GM19043 (cell line): ENCODE measurements at regions not wholly inside any gene's neighbourhood (a gene's known extent, or its start where the extent isn't known, plus 50 kb on each side); places are given as distances from the start of the nearest gene placed in this dataset.
"Not testable (repeated sequence)": the region's sequence is repeated elsewhere in the genome, so short reads cannot be mapped to it uniquely, and the experiment has no call there.

Experiments
- ATAC-seq: cut with Tn5 transposase; IDR thresholded peaks from one replicate; pipeline ENCODE4 v1.9.1; 2021; ENCODE audit warnings: low read depth; ENCODE audit not compliant: unreplicated experiment

GRCh38 chr4:104334410-104334809 lies 160.3 kb downstream of the CXXC4 start:
- no peak for ATAC-seq

DNA sequence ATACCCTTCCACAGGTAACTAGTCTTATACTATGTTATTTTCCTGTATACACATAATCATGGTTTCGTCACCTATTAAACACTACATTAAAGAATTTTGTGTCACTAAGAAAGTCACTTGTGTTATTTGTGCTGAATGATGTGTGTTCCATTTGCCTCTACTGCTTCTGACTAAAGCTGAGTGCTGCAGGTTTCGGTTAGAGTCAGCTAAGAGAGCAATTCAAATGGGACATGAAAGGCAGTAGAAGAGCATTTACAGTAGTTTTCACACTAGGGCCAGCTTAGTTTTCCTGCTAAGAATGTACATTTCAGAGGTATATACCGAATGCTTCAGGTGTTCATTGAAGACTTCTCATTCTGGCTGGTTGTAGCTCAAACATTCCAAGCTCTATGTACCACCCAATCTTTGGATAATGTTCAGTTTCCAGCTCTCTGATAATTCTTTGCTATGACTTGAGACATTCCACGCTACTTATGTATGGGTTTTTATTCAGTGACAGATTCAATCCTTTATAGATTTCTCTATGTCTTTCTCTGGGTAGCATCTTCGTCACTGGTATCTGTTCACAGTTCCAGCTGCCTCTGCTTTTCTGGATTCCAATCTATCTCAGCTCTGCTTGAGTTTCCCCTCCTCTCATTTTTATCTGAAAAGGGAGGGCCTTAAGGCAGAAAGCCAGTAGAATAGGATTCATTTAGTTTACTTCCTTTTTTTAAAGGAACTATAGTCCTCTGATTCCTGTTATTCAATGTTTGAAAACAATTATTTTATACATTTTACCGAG lies 164.4 kb downstream of the CXXC4 start:
- no peak for ATAC-seq

GRCh38 chr4:104326991-104327694 lies 167.6 kb downstream of the CXXC4 start:
- ATAC-seq: not testable (repeated sequence)

- no peak for ATAC-seq
These were observed 192.0 kb downstream of the CXXC4 start for GRCh38 chr4:104302731-104303130.

DNA sequence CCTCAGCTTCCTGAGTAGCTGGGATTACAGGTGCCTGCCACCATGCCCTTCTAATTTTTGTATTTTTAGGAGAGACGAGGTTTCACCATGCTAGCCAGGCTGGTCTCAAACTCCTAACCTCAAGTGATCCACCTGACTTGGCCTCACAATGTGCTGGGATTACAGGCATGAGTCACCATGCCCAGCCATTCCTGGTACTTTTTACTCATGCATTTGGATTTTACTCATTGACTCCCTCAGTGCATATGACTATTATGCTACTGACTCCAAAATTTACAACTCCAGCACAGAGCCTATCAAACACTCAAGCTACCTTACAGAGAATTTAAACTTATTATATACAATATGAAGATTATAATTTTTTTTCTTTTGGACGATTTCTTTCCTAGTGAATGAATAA lies 199.9 kb downstream of the CXXC4 start:
- no peak for ATAC-seq

DNA sequence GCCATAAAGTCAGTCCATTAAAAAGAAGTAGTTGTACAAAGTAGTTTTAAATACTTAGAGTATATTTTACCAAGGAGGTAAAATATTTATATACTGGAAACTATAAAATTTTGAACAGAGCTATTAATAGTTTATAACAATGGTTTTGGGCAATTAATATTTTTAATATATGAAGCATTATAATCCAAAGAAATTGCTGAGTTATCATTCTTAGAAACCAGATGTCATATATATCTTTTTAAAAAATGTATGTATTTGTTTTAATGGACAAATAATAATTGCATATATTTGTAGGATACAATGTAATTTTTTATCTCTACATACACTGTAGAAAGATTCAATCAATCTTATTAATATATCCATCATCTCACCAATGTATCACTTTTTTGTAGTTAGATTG lies 207.8 kb downstream of the CXXC4 start:
- no peak for ATAC-seq

DNA sequence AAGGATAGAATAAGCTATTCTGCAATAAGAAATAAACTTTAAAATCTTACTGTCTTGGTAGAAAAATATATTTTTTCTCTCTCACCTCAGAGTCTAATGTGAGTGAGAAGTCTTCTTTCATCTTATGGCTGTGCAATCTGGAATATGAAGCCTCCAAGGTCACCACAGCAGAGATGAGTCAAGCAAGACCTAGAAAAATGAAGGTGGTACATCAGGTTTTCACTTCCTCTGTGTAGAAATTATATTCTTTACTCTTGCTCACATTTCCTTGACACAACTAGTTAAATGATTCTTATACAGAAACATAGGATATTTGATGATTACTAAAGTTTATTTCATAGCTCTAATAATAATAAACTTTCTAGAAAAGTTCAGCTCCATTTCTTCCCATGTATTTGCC lies 211.4 kb downstream of the CXXC4 start:
- ATAC-seq: no peak

- ATAC-seq: no peak
These were observed 214.9 kb downstream of the CXXC4 start for GRCh38 chr4:104279744-104280143.

DNA sequence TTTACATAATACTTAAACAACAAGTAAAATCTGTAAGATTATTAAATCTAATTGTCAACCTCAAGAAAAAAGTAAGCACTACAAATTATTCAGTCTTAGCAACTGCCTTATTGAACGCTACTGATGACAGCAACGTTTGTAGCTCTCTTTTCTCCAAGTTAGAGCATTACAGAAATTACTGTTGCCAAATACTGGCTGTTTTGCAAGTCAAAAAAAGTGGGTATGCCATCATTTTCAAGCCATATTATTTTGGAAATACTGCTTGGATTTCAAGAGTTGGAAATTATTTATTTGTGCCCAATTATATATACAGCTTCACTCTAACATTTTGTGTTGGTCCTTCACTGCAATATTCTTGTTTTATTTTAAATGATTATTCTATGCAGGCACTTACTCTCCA lies 221.7 kb downstream of the CXXC4 start:
- ATAC-seq: no peak

GRCh38 chr4:104269603-104270002 lies 225.1 kb downstream of the CXXC4 start:
- not testable (repeated sequence) for ATAC-seq

- ATAC-seq: no peak
These were observed 231.6 kb downstream of the CXXC4 start for GRCh38 chr4:104263100-104263499.

GRCh38 chr4:104262678-104263077 lies 232.0 kb downstream of the CXXC4 start:
- ATAC-seq: no peak

- ATAC-seq: no peak
These were observed 246.0 kb downstream of the CXXC4 start for GRCh38 chr4:104248726-104249125.

DNA sequence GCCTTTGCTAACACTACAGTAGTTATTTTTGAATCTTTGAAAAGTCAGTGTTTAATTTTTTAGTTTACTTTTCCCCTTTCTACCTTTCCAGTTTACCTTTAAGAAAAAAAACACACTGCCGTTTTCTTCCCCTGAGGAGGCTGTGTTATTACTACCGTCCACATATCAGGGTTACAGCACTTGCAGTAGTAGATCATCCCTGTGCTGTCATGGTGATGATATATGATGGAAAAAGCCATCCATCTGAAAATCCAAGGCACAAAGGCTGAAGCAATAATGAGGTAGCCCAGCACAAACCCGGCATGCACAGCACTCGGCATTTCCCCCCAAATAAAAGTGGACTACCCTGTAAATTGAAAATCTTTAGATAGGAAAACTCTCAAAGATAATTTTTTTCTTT lies 258.7 kb downstream of the CXXC4 start:
- no peak for ATAC-seq

DNA sequence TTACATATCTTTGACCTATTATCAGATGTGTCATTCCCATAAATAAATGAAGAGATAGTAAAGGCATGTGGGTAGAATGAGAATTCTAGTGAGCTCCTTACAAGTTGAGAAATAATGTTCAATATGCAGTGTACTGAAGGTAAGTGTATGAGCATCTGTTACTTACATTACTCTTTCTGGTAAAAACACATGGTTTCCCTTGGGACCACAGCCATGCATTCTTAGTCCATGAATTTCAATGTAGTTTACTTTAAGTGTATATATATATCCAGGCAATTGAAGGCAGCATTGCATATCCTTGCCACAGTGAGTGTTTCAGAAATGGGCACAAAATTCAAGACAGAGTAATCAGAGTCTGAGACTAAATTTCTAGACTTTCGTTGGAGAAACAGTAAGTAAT lies 277.2 kb downstream of the CXXC4 start:
- ATAC-seq: no peak

- ATAC-seq: no peak
These were observed 283.0 kb downstream of the CXXC4 start for GRCh38 chr4:104211657-104212056.

DNA sequence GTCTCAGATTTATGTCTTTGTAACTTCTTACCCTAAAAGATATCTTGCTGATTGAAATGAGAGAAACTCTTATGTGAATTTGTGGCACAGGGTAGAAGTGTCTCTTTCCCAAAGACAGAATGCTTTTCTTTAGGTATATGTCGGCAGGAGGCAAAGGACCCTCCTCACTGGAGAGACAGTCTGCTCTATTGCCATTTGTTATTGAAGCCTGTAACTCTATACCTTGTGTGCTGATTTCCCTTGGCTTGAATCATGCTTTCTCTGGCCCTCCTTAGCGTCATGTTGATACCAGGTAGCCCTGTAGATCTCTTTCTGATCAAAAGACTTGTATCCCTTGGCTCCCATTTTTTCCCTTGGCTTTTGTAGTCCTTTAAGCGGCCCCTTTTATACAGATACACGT lies 284.3 kb downstream of the CXXC4 start:
- ATAC-seq: no peak

DNA sequence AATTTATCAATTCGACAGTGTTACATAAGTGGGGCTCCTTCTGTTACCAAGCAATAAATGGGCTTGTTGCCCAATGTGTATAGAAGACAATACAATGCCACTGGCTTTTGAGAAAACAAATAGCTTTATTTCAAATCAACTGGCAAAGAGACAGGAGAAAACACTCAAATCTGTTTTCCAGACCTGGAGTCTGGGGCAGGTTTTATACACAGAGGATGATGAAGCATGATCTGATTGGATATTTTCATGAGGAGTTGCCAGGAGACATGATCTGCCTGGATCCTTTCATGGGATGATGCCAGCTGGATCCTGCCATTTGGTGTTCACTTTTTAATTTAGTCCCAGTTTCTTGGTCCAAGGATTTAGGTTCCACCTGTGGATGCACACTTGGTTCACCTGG lies 287.9 kb downstream of the CXXC4 start:
- ATAC-seq: no peak

- no peak for ATAC-seq
These were observed 289.6 kb downstream of the CXXC4 start for GRCh38 chr4:104205116-104205515.

- ATAC-seq: no peak
These were observed 306.4 kb downstream of the CXXC4 start for GRCh38 chr4:104188301-104188700.

DNA sequence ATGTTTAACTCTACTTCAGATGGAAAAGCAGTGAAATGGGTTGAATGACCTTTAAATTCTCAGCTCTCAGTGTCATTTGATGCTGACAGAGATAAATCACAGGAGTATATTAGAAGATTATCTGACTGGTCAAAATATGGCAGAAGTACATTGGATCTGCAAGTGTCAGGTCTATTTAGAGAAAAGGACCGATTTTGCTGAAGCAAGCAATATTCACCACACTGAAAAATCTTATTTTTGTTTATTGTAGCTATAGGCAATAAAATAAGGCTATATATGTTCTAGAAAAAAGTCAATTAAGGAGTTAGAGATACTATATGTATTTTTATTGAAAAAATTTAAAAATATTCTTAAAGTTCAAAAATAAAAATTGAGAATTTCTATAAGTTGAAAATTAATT lies 325.3 kb downstream of the CXXC4 start:
- ATAC-seq: no peak

GRCh38 chr4:104166749-104167148 lies 327.9 kb downstream of the CXXC4 start:
- ATAC-seq: no peak
